CD4-positive, alpha-beta T cell (primary cell): ENCODE measurements at regions not wholly inside any gene's neighbourhood (a gene's known extent, or its start where the extent isn't known, plus 50 kb on each side); places are given as distances from the start of the nearest gene placed in this dataset.
A peak's percentile ranks its signal among the peaks of the same experiment; 100 is the strongest.

Experiments used
- ATAC-seq: fragments of 200-7000 bp; cut with Tn5 transposase; one replicate; pipeline ENCODE4 v1.10.0; 2022; ENCODE audit warnings: mild to moderate bottlenecking; ENCODE audit not compliant: poor library complexity
- CTCF ChIA-PET: fragments of 350-600 bp; sonication (Branson Sonifier 250); formaldehyde crosslinking; loops from one replicate; lab custom pipeline; 2021; ENCODE audit warnings: antibody characterized with exemption, inconsistent platforms; lab: Charles Lee
- POLR2A ChIA-PET: fragments of 350-600 bp; sonication (Branson Sonifier 250); formaldehyde crosslinking; loops from one replicate; lab custom pipeline; 2021; ENCODE audit warnings: antibody characterized with exemption, inconsistent platforms; lab: Charles Lee
- DNase-seq, 14 experiments: peaks; one replicate each; pipeline ENCODE4 v3.0.0-alpha.2; 2013 to 2020; ENCODE audit warnings: mixed read lengths in 2 of 14
- H3K27ac ChIP-seq, 2 donors: one replicate each; pipeline versions ENCODE4 v1.5.1 to v1.7.0; 2013; ENCODE audit warnings: low read length in 2 of 2, low read depth in 1 of 2, mild to moderate bottlenecking in 1 of 2
- H3K27me3 ChIP-seq, 2 experiments: 1 replicate in 1 of 2; 2 replicates in 1 of 2; pipeline versions ENCODE4 v1.6.1 to v1.7.0; 2013; ENCODE audit warnings: low read length in 2 of 2, control low read depth in 1 of 2, mild to moderate bottlenecking in 1 of 2, moderate library complexity in 1 of 2; ENCODE audit not compliant: insufficient read depth in 2 of 2, control insufficient read depth in 1 of 2
- H3K36me3 ChIP-seq: one replicate; pipeline ENCODE4 v1.6.1; 2013; ENCODE audit warnings: low read length, control low read depth; ENCODE audit not compliant: insufficient read depth
- H3K4me1 ChIP-seq: one replicate; pipeline ENCODE4 v1.6.1; 2013; ENCODE audit warnings: low read length, control low read depth; ENCODE audit not compliant: insufficient read depth
- H3K4me3 ChIP-seq: one replicate; pipeline ENCODE4 v1.5.1; 2013; ENCODE audit warnings: mild to moderate bottlenecking, low read length, moderate library complexity
- H3K9me3 ChIP-seq, 2 experiments: 1 replicate in 1 of 2; 2 replicates in 1 of 2; pipeline versions ENCODE4 v1.6.1 to v1.7.0; 2013; ENCODE audit warnings: low read length in 2 of 2, mild to moderate bottlenecking in 2 of 2, control low read depth in 1 of 2, moderate library complexity in 1 of 2; ENCODE audit not compliant: control insufficient read depth in 1 of 2, insufficient read depth in 1 of 2
- H3K27ac Mint-ChIP-seq: one replicate; pipeline ENCODE4 v1.8.0; 2020; ENCODE audit warnings: mixed read lengths
- H3K27me3 Mint-ChIP-seq: one replicate; pipeline ENCODE4 v1.8.0; 2021; ENCODE audit warnings: mixed read lengths
- H3K36me3 Mint-ChIP-seq: one replicate; pipeline ENCODE4 v1.8.0; 2021; ENCODE audit warnings: low read depth, mixed read lengths
- H3K4me1 Mint-ChIP-seq: one replicate; pipeline ENCODE4 v1.8.0; 2021; ENCODE audit warnings: low read depth, mixed read lengths
- H3K4me3 Mint-ChIP-seq: one replicate; pipeline ENCODE4 v1.8.0; 2020; ENCODE audit warnings: mild to moderate bottlenecking, mixed read lengths
- H3K9me3 Mint-ChIP-seq: one replicate; pipeline ENCODE4 v1.8.0; 2020; ENCODE audit warnings: mixed read lengths
- CTCF ChIP-seq: fragments of 200-600 bp; IDR thresholded peaks from one replicate; pipeline ENCODE4 v1.8.0; 2022; ENCODE audit warnings: antibody characterized with exemption, mild to moderate bottlenecking
- intact Hi-C, 2 experiments: fragments of 100-400 bp; cut with DNase I in 1 of 2; cut with micrococcal nuclease in 1 of 2; formaldehyde crosslinking; loops; one replicate each; pipeline versions ENCODE4 v1.15.1 to v1.9.0; 2023 to 2025; cut with DNase I, micrococcal nuclease

DNA sequence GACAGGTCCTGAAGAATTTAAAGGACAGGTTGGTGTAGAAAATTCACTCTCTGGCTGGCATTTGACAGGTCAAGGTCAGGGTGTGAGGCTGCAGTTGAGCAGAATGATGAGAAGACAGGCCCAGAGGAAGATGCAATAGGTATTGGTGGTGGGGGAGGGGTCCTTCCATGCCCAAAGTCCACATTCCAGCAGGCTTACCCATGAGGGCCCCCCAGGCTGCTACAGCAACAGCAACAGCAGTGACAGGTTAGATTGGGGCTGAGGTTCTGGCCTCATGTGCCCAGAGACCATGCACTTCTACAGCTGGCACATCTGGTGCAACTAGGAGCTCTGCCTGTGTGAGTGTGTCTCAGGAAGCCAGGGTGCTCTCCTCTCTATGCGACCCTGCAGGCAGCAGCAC lies 223.5 kb upstream of the GHITM start:
- Histone ChIP-seq H3K27ac (no peak overlapping the region), H3K9me3 (peaks cover 0 to 7% of the 10 kb centered on the region in 2 experiments), H3K4me1 (no peaks in the 10 kb centered on the region), H3K27me3 (no peaks in the 10 kb centered on the region), H3K36me3 (no peaks in the 10 kb centered on the region), H3K4me3 (no peak overlapping the region)
- Mint-ChIP-seq H3K4me3 (no peak overlapping the region), H3K27me3 (peaks cover 24% of the 10 kb centered on the region), H3K27ac (no peak overlapping the region), H3K4me1 (no peaks in the 10 kb centered on the region), H3K9me3 (no peaks in the 10 kb centered on the region), H3K36me3 (no peaks in the 10 kb centered on the region)
- DNase-seq (no peak), ATAC-seq (no peak)
- ChIA-PET POLR2A (no interaction called here), CTCF (no interaction called here)
- no peak for TF ChIP-seq CTCF
- intact Hi-C loops = no loop called here

GRCh38 chr10:83917537-83918506 lies 221.5 kb upstream of the GHITM start:
- no peaks in the 10 kb centered on the region for H3K9me3 Mint-ChIP-seq
- ATAC-seq (no peak), DNase-seq (peak in 2 of 14 experiments; percentile 8 to 13)
- H3K36me3 ChIP-seq = no peaks in the 10 kb centered on the region
- ChIA-PET POLR2A (no interaction called here), CTCF (no interaction called here)
- H3K4me3 ChIP-seq = no peak overlapping the region
- peaks cover 33% of the 10 kb centered on the region for H3K27me3 Mint-ChIP-seq
- intact Hi-C loops = no loop called here
- H3K36me3 Mint-ChIP-seq = no peaks in the 10 kb centered on the region
- H3K27ac ChIP-seq = no peak overlapping the region
- no peak overlapping the region for H3K27ac Mint-ChIP-seq
- H3K4me1 Mint-ChIP-seq = no peaks in the 10 kb centered on the region
- H3K9me3 ChIP-seq = peaks cover 0 to 1% of the 10 kb centered on the region in 2 experiments
- H3K27me3 ChIP-seq = no peaks in the 10 kb centered on the region
- no peak overlapping the region for H3K4me3 Mint-ChIP-seq
- no peak for TF ChIP-seq CTCF
- H3K4me1 ChIP-seq = no peaks in the 10 kb centered on the region

GRCh38 chr10:83919187-83919586 lies 220.1 kb upstream of the GHITM start:
- no peaks in the 10 kb centered on the region for H3K36me3 Mint-ChIP-seq
- Histone ChIP-seq H3K27me3 (peaks cover 2 to 5% of the 10 kb centered on the region in 2 experiments), H3K4me3 (no peak overlapping the region), H3K9me3 (no peaks in the 10 kb centered on the region), H3K4me1 (no peaks in the 10 kb centered on the region), H3K27ac (no peak overlapping the region), H3K36me3 (no peaks in the 10 kb centered on the region)
- no peak for DNase-seq
- no peak for TF ChIP-seq CTCF
- CTCF ChIA-PET = no interaction called here
- no peaks in the 10 kb centered on the region for H3K4me1 Mint-ChIP-seq
- ATAC-seq = no peak
- POLR2A ChIA-PET = no interaction called here
- no peaks in the 10 kb centered on the region for H3K9me3 Mint-ChIP-seq
- H3K27ac Mint-ChIP-seq = no peak overlapping the region
- peaks cover 32% of the 10 kb centered on the region for H3K27me3 Mint-ChIP-seq
- intact Hi-C loops = no loop called here
- H3K4me3 Mint-ChIP-seq = no peak overlapping the region
